MM.1S (cell line): ENCODE measurements at regions not wholly inside any gene's neighbourhood (a gene's known extent, or its start where the extent isn't known, plus 50 kb on each side); places are given as distances from the start of the nearest gene placed in this dataset.

Source experiments
- DNase-seq: peaks from one replicate; pipeline ENCODE4 v3.0.0-alpha.2; 2015
- H2AFZ ChIP-seq: fragments of 300-600 bp; sonication (generic); 2 replicates; pipeline ENCODE4 v1.6.0; 2016; ENCODE audit warnings: antibody characterized with exemption, low read length
- H3F3A ChIP-seq: fragments of 300-600 bp; sonication (generic); 2 replicates; pipeline ENCODE4 v1.6.1; 2016; ENCODE audit warnings: mild to moderate bottlenecking, antibody characterized with exemption, low read length, moderate library complexity, mixed read lengths; ENCODE audit not compliant: insufficient read depth
- H3K27ac ChIP-seq: fragments of 300-600 bp; sonication (generic); 2 replicates; pipeline ENCODE4 v1.5.1; 2016; ENCODE audit warnings: mild to moderate bottlenecking, low read length
- H3K27me3 ChIP-seq: fragments of 300-600 bp; sonication (generic); replicated peaks from 2 replicates; pipeline ENCODE4 v1.6.0; 2016; ENCODE audit warnings: low read length; ENCODE audit not compliant: insufficient read depth
- H3K36me3 ChIP-seq: fragments of 300-600 bp; sonication (generic); replicated peaks from 2 replicates; pipeline ENCODE4 v1.6.1; 2016; ENCODE audit warnings: mild to moderate bottlenecking, low read length, mixed read lengths; ENCODE audit not compliant: insufficient read depth
- H3K4me1 ChIP-seq: fragments of 300-600 bp; sonication (generic); 2 replicates; pipeline ENCODE4 v1.6.1; 2016; ENCODE audit warnings: low read length, mixed read lengths
- H3K4me2 ChIP-seq: fragments of 300-600 bp; sonication (generic); 2 replicates; pipeline ENCODE4 v1.6.0; 2016; ENCODE audit warnings: low read depth, low read length
- H3K4me3 ChIP-seq: fragments of 300-600 bp; sonication (generic); 2 replicates; pipeline ENCODE4 v1.5.1; 2016; ENCODE audit warnings: low read length, mixed read lengths
- H3K79me2 ChIP-seq: fragments of 300-600 bp; sonication (generic); 2 replicates; pipeline ENCODE4 v1.6.1; 2016; ENCODE audit warnings: mixed run types, low read length, mixed read lengths
- H3K9ac ChIP-seq: fragments of 300-600 bp; sonication (generic); 2 replicates; pipeline ENCODE4 v1.6.1; 2016; ENCODE audit warnings: low read length, mixed read lengths
- H3K9me2 ChIP-seq: fragments of 300-600 bp; sonication (generic); replicated peaks from 2 replicates; pipeline ENCODE4 v1.6.1; 2016; ENCODE audit warnings: mild to moderate bottlenecking, low read length, mixed read lengths; ENCODE audit not compliant: insufficient read depth
- H3K9me3 ChIP-seq: fragments of 300-600 bp; sonication (generic); replicated peaks from 2 replicates; pipeline ENCODE4 v1.6.1; 2016; ENCODE audit warnings: mild to moderate bottlenecking, low read length, mixed read lengths; ENCODE audit not compliant: insufficient read depth
- H4K20me1 ChIP-seq: fragments of 300-600 bp; sonication (generic); 2 replicates; pipeline ENCODE4 v1.6.1; 2016; ENCODE audit warnings: mild to moderate bottlenecking, low read length, moderate library complexity, mixed read lengths; ENCODE audit not compliant: insufficient read depth
- EZH2 ChIP-seq: fragments of 300-600 bp; sonication (generic); optimal IDR thresholded peaks from 2 replicates; pipeline ENCODE3; 2017; ENCODE audit warnings: low read depth, mild to moderate bottlenecking, antibody characterized with exemption, low read length, mixed read lengths
- EZH2phosphoT487 ChIP-seq: fragments of 300-600 bp; sonication (generic); IDR thresholded peaks from 2 replicates; pipeline ENCODE4 v1.6.1; 2018; ENCODE audit warnings: antibody characterized with exemption, low read length
- TF ChIP-seq, protein P1 (sequence below): fragments of 300-600 bp; sonication (generic); IDR thresholded peaks from 2 replicates; pipeline ENCODE4 v1.5.1; 2016; ENCODE audit warnings: antibody characterized with exemption, low read length, mixed read lengths

DNA sequence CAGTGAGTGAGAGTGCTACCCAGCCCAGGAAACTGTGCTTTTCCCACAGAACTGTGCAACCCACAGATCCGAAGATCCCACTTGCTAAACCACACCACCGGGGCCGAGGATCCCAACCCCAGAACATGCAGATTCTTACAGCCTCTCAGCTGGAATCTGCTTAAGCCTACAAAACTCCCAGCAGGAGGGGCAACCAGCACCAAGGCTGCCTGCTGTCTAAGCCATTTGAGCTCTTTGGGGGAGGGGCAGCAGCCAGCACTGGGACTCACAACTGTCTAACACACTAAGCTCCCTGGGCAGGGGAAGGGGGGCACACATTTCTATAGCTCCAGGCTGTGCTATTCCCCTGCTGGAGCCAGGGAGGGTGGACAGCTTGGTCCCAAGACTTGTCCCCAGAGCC lies 529.9 kb downstream of the XPNPEP1 start:
- no peak overlapping the region for H3K4me2 ChIP-seq
- no peaks in the 10 kb centered on the region for H3K27me3 ChIP-seq
- no peaks in the 10 kb centered on the region for H3K9me3 ChIP-seq
- no peak overlapping the region for H2AFZ ChIP-seq
- no peaks in the 10 kb centered on the region for H3F3A ChIP-seq
- no peaks in the 10 kb centered on the region for H4K20me1 ChIP-seq
- no peak overlapping the region for H3K4me3 ChIP-seq
- H3K27ac ChIP-seq = no peak overlapping the region
- TF ChIP-seq, protein P1, sequence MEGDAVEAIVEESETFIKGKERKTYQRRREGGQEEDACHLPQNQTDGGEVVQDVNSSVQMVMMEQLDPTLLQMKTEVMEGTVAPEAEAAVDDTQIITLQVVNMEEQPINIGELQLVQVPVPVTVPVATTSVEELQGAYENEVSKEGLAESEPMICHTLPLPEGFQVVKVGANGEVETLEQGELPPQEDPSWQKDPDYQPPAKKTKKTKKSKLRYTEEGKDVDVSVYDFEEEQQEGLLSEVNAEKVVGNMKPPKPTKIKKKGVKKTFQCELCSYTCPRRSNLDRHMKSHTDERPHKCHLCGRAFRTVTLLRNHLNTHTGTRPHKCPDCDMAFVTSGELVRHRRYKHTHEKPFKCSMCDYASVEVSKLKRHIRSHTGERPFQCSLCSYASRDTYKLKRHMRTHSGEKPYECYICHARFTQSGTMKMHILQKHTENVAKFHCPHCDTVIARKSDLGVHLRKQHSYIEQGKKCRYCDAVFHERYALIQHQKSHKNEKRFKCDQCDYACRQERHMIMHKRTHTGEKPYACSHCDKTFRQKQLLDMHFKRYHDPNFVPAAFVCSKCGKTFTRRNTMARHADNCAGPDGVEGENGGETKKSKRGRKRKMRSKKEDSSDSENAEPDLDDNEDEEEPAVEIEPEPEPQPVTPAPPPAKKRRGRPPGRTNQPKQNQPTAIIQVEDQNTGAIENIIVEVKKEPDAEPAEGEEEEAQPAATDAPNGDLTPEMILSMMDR = no peak
- TF ChIP-seq EZH2phosphoT487 = no peak
- TF ChIP-seq EZH2 = no peak
- no peaks in the 10 kb centered on the region for H3K79me2 ChIP-seq
- no peaks in the 10 kb centered on the region for H3K9me2 ChIP-seq
- no peaks in the 10 kb centered on the region for H3K4me1 ChIP-seq
- no peaks in the 10 kb centered on the region for H3K36me3 ChIP-seq
- no peak for DNase-seq
- H3K9ac ChIP-seq = no peak overlapping the region

DNA sequence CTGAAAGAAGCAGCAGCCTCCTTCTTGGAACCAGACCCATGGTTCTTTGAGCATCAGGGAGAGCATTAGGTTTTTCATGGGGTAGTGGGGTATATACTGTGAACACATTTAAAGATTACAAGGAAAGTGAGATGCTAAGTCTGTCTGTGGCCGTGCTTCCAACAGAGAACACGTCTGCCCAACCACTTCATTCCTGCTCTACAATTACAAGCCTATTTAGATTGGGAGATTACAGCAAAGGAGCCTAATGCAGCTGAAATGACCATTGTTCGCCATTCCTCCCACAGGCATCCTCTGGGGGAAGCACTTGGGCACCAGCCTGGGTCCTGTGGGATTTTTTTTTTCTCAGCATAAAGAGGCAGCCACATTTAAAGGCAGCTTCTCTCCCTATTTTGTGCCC lies 536.4 kb downstream of the XPNPEP1 start:
- Histone ChIP-seq H3K27ac (no peak overlapping the region), H3K4me1 (no peaks in the 10 kb centered on the region), H2AFZ (no peak overlapping the region), H3K9me3 (no peaks in the 10 kb centered on the region), H3K9ac (no peak overlapping the region), H3F3A (no peaks in the 10 kb centered on the region), H3K9me2 (no peaks in the 10 kb centered on the region), H3K36me3 (no peaks in the 10 kb centered on the region), H3K4me2 (no peak overlapping the region), H3K4me3 (no peak overlapping the region), H3K27me3 (no peaks in the 10 kb centered on the region), H3K79me2 (no peaks in the 10 kb centered on the region), H4K20me1 (no peaks in the 10 kb centered on the region)
- DNase-seq = no peak
- TF ChIP-seq EZH2 = no peak
- TF ChIP-seq EZH2phosphoT487 = no peak
- TF ChIP-seq, protein P1 = no peak

DNA sequence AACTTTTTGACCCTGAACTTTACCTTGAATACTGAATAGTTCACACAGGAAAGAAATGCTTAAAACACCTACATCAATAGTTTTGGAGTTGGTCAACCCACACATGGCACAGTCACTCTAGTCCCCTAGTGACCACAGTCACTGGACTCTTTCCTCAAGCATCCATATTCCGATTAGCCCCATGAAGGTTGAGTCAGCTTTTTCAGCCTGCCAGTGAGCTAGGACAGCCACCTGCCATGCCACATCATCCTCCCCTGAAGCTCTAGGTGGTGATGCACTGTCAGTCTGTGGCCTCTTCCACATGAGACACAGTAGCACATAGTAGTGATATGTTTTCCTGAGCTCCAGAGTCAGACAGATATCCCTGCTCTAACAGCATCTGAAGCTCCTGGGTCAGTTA lies 537.2 kb downstream of the XPNPEP1 start:
- Histone ChIP-seq H4K20me1 (no peaks in the 10 kb centered on the region), H3K9me3 (no peaks in the 10 kb centered on the region), H3F3A (no peaks in the 10 kb centered on the region), H3K79me2 (no peaks in the 10 kb centered on the region), H3K27ac (no peak overlapping the region), H3K9me2 (no peaks in the 10 kb centered on the region), H3K27me3 (no peaks in the 10 kb centered on the region), H3K4me3 (no peak overlapping the region), H3K9ac (no peak overlapping the region), H3K4me2 (no peak overlapping the region), H3K36me3 (no peaks in the 10 kb centered on the region), H2AFZ (no peak overlapping the region), H3K4me1 (no peaks in the 10 kb centered on the region)
- DNase-seq = no peak
- no peak for TF ChIP-seq EZH2phosphoT487
- TF ChIP-seq, protein P1 = no peak
- TF ChIP-seq EZH2 = no peak
